ENCODE measurements at regions not wholly inside any gene's neighbourhood (a gene's known extent, or its start where the extent isn't known, plus 50 kb on each side); places are given as distances from the start of the nearest gene placed in this dataset.
"Not testable (repeated sequence)": the region's sequence is repeated elsewhere in the genome, so short reads cannot be mapped to it uniquely, and the experiment has no call there.

GRCh38 chr1:213622365-213623063 is 365.3 kb upstream of the PROX1 start:
- no peak for TF ChIP-seq CTCF (IDR thresholded peaks at IDR 0.05; ENCODE audit: low read depth, low read length)
- Histone ChIP-seq H3K4me3 (ENCODE audit: low read depth, low read length) (no peak overlapping the region), H3K36me3 (no peaks in the 10 kb centered on the region), H3K27me3 (ENCODE audit: insufficient read depth, low read depth, severe bottlenecking) (no peaks in the 10 kb centered on the region), H3K9me3 (ENCODE audit: severe bottlenecking) (peaks cover 6% of the 10 kb centered on the region), H3K27ac (no peak overlapping the region)
- DNase-seq, result no peak

- Histone ChIP-seq H3K4me3 (ENCODE audit: low read depth, low read length) (no peak overlapping the region), H3K27me3 (ENCODE audit: insufficient read depth, low read depth, severe bottlenecking) (no peaks in the 10 kb centered on the region), H3K9me3 (ENCODE audit: severe bottlenecking) (peaks cover 6% of the 10 kb centered on the region), H3K27ac (no peak overlapping the region), H3K36me3 (no peaks in the 10 kb centered on the region)
- no peak for DNase-seq
- TF ChIP-seq CTCF (IDR thresholded peaks at IDR 0.05; ENCODE audit: low read depth, low read length), result no peak
These were observed 364.6 kb upstream of the PROX1 start for GRCh38 chr1:213623064-213623581.

GRCh38 chr1:213623862-213624261 is 363.9 kb upstream of the PROX1 start:
- Histone ChIP-seq H3K9me3 (ENCODE audit: severe bottlenecking) (peaks cover 6% of the 10 kb centered on the region), H3K27me3 (ENCODE audit: insufficient read depth, low read depth, severe bottlenecking) (no peaks in the 10 kb centered on the region), H3K27ac (no peak overlapping the region), H3K4me3 (ENCODE audit: low read depth, low read length) (no peak overlapping the region), H3K36me3 (no peaks in the 10 kb centered on the region)
- TF ChIP-seq CTCF (IDR thresholded peaks at IDR 0.05; ENCODE audit: low read depth, low read length), result no peak
- no peak for DNase-seq

GRCh38 chr1:213636778-213637177 is 351.0 kb upstream of the PROX1 start:
- not testable (repeated sequence) for H3K4me3 ChIP-seq (ENCODE audit: low read depth, low read length); H3K27ac ChIP-seq; H3K36me3 ChIP-seq; H3K27me3 ChIP-seq (ENCODE audit: insufficient read depth, low read depth, severe bottlenecking); DNase-seq; H3K9me3 ChIP-seq (ENCODE audit: severe bottlenecking)

- Histone ChIP-seq H3K36me3 (no peaks in the 10 kb centered on the region), H3K4me3 (ENCODE audit: low read depth, low read length) (no peak overlapping the region), H3K27me3 (ENCODE audit: insufficient read depth, low read depth, severe bottlenecking) (no peaks in the 10 kb centered on the region), H3K27ac (no peak overlapping the region), H3K9me3 (ENCODE audit: severe bottlenecking) (peaks cover 2% of the 10 kb centered on the region)
- TF ChIP-seq CTCF (IDR thresholded peaks at IDR 0.05; ENCODE audit: low read depth, low read length), result no peak
- DNase-seq, result no peak
These were observed 346.5 kb upstream of the PROX1 start for GRCh38 chr1:213641312-213641711.

- no peak for TF ChIP-seq CTCF (IDR thresholded peaks at IDR 0.05; ENCODE audit: low read depth, low read length)
- Histone ChIP-seq H3K4me3 (ENCODE audit: low read depth, low read length) (no peak overlapping the region), H3K27ac (no peak overlapping the region), H3K9me3 (ENCODE audit: severe bottlenecking) (no peaks in the 10 kb centered on the region), H3K27me3 (ENCODE audit: insufficient read depth, low read depth, severe bottlenecking) (no peaks in the 10 kb centered on the region), H3K36me3 (no peaks in the 10 kb centered on the region)
- DNase-seq, result no peak
These were observed 344.4 kb upstream of the PROX1 start for GRCh38 chr1:213643360-213643759.
